DOHH2 (cell line): ENCODE measurements at regions not wholly inside any gene's neighbourhood (a gene's known extent, or its start where the extent isn't known, plus 50 kb on each side); places are given as distances from the start of the nearest gene placed in this dataset.

ENCODE experiments used
- H3F3A ChIP-seq: fragments of 200-600 bp; sonication (generic), shearing (Covaris generic); 2 replicates; pipeline ENCODE4 v1.6.0; 2016; ENCODE audit warnings: antibody characterized with exemption, mild to moderate bottlenecking; ENCODE audit not compliant: control insufficient read depth, insufficient read depth
- H3K27ac ChIP-seq: fragments of 200-600 bp; sonication (generic); 2 replicates; pipeline ENCODE4 v1.5.1; 2014; ENCODE audit warnings: low read depth, mild to moderate bottlenecking, low read length, moderate library complexity
- H3K27me3 ChIP-seq: fragments of 200-600 bp; sonication (generic); 2 replicates; pipeline ENCODE4 v1.6.1; 2014; ENCODE audit warnings: mild to moderate bottlenecking, low read length, mixed read lengths; ENCODE audit not compliant: control insufficient read depth
- H3K36me3 ChIP-seq: fragments of 200-600 bp; sonication (generic); 2 replicates; pipeline ENCODE4 v1.6.1; 2014; ENCODE audit warnings: mild to moderate bottlenecking, low read length, moderate library complexity, mixed read lengths; ENCODE audit not compliant: control insufficient read depth
- H3K4me1 ChIP-seq: fragments of 200-600 bp; sonication (generic); 2 replicates; pipeline ENCODE4 v1.6.1; 2014; ENCODE audit warnings: mild to moderate bottlenecking, low read length, mixed read lengths; ENCODE audit not compliant: control insufficient read depth
- H3K4me2 ChIP-seq: fragments of 200-600 bp; sonication (generic); 2 replicates; pipeline ENCODE4 v1.6.0; 2014; ENCODE audit warnings: mild to moderate bottlenecking, low read length, moderate library complexity
- H3K4me3 ChIP-seq: fragments of 200-600 bp; sonication (generic); 2 replicates; pipeline ENCODE4 v1.5.1; 2014; ENCODE audit warnings: mild to moderate bottlenecking, low read length, mixed read lengths
- H3K79me2 ChIP-seq: fragments of 200-600 bp; sonication (generic); 2 replicates; pipeline ENCODE4 v1.6.1; 2014; ENCODE audit warnings: mild to moderate bottlenecking, low read length, mixed read lengths; ENCODE audit not compliant: control insufficient read depth
- H3K9me2 ChIP-seq: fragments of 200-600 bp; sonication (generic); replicated peaks from 2 replicates; pipeline ENCODE4 v1.6.1; 2014; ENCODE audit warnings: mild to moderate bottlenecking, low read length, mixed read lengths; ENCODE audit not compliant: control insufficient read depth
- H3K9me3 ChIP-seq: fragments of 200-600 bp; sonication (generic); 2 replicates; pipeline ENCODE4 v1.6.1; 2014; ENCODE audit warnings: antibody characterized with exemption, low read length, mixed read lengths; ENCODE audit not compliant: control insufficient read depth, insufficient read depth
- H4K20me1 ChIP-seq: fragments of 200-600 bp; sonication (generic); 2 replicates; pipeline ENCODE4 v1.6.0; 2014; ENCODE audit warnings: low read depth, mild to moderate bottlenecking, antibody characterized with exemption, low read length, moderate library complexity; ENCODE audit not compliant: control insufficient read depth, insufficient read depth
- CTCF ChIP-seq: fragments of 200-600 bp; sonication (generic); IDR thresholded peaks from one replicate; pipeline ENCODE4 v1.5.1; 2014; ENCODE audit warnings: antibody characterized with exemption, mild to moderate bottlenecking, low read depth, low read length; ENCODE audit not compliant: poor library complexity, severe bottlenecking
- EZH2phosphoT487 ChIP-seq: fragments of 200-600 bp; sonication (generic); IDR thresholded peaks from 2 replicates; pipeline ENCODE4 v1.6.1; 2017; ENCODE audit warnings: borderline replicate concordance, mild to moderate bottlenecking, antibody characterized with exemption, low read length, moderate library complexity, mixed read lengths

DNA sequence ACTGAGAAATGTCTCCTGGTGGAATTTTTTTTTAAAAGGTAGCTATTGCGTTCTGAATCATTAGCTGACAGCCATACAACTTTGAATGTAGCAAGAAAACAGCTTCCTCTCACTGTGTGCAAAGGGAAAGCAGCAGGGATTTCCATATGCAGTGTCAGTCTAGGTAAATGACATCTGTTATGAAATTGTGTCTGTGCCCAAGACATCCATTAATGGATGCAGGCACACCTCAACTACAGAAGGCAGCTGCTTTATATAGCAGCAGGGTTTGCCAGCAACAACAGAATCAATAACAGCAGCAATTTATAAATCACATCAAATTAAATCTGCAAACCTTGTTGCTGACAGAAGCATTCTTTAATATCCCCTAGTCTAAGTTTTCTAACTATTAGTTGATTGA, 745.3 kb upstream of the RAG2 start:
- Histone ChIP-seq H3K4me2 (no peak overlapping the region), H3K36me3 (no peaks in the 10 kb centered on the region), H3K4me1 (no peaks in the 10 kb centered on the region), H3K27me3 (no peaks in the 10 kb centered on the region), H3K27ac (no peak overlapping the region), H3K4me3 (no peak overlapping the region), H3K9me2 (no peaks in the 10 kb centered on the region), H3K9me3 (no peaks in the 10 kb centered on the region), H4K20me1 (no peaks in the 10 kb centered on the region), H3F3A (no peaks in the 10 kb centered on the region), H3K79me2 (no peaks in the 10 kb centered on the region)
- TF ChIP-seq CTCF (no peak), EZH2phosphoT487 (no peak)

DNA sequence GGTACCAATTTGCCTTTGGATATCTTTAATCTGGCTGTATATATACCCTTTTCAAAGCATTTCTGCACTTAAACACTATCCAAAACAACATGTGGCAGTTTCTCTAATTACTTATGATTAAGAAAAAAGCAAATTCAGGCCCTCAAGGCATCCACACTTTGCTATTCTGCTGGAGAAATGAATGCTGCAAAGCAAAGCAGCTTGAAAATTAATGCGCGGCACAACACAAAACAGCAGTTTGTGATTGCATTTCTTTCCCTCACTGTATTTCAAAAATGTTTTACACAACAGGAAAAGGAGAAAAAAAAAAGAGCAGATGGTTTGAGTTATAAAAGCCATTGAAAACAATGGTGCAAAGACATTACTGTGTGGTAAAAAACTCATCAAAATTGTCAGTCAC, 738.4 kb upstream of the RAG2 start:
- Histone ChIP-seq H3K36me3 (no peaks in the 10 kb centered on the region), H3K79me2 (no peaks in the 10 kb centered on the region), H3F3A (no peaks in the 10 kb centered on the region), H3K27me3 (no peaks in the 10 kb centered on the region), H3K4me3 (no peak overlapping the region), H3K9me2 (no peaks in the 10 kb centered on the region), H3K4me1 (no peaks in the 10 kb centered on the region), H3K4me2 (no peak overlapping the region), H3K9me3 (no peaks in the 10 kb centered on the region), H3K27ac (no peak overlapping the region), H4K20me1 (no peaks in the 10 kb centered on the region)
- TF ChIP-seq EZH2phosphoT487 (no peak), CTCF (no peak)

DNA sequence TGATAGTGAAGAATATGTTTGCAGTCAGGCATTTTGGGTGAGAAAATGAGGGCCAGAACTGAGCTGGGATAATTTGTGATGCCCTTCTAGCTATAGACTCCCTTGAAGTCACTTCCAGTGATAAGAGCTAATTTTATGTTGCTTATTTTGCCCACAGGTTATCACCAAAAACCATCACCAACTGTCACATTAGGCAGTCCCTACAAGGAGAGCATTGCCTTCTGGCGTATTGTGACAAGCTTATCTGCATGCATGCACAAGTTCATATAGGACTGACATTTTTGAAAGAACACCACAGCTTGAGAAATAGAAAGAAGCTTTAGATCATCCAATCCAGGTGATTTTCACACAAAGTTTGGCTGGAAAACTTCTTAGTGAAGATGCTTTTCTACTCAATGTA, 735.3 kb upstream of the RAG2 start:
- no peaks in the 10 kb centered on the region for H4K20me1 ChIP-seq
- TF ChIP-seq EZH2phosphoT487: no peak
- no peak for TF ChIP-seq CTCF
- H3K36me3 ChIP-seq: no peaks in the 10 kb centered on the region
- H3K79me2 ChIP-seq: no peaks in the 10 kb centered on the region
- no peaks in the 10 kb centered on the region for H3K9me2 ChIP-seq
- H3K27ac ChIP-seq: no peak overlapping the region
- no peaks in the 10 kb centered on the region for H3F3A ChIP-seq
- H3K4me2 ChIP-seq: no peak overlapping the region
- no peak overlapping the region for H3K4me3 ChIP-seq
- no peaks in the 10 kb centered on the region for H3K9me3 ChIP-seq
- H3K27me3 ChIP-seq: no peaks in the 10 kb centered on the region
- H3K4me1 ChIP-seq: no peaks in the 10 kb centered on the region

DNA sequence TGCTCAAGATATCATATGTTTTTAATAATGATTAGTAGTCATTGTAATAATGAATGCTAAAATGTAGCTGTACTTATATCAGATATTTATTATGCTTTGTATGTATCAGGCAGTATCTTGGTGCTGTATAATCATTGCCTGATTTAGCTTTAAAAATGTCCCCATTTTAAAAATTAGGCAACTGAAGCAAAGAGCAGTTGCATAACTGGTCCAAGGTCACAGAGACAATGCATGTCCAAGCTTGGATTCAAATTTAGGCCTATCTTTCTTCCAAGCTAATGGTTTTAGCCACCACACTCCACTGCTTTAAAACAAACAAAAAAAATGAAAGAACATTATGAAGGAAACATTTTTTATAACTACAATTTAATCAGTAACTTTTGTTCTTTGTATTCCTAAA, 725.8 kb upstream of the RAG2 start:
- Histone ChIP-seq H3K36me3 (no peaks in the 10 kb centered on the region), H3K4me2 (no peak overlapping the region), H3K4me1 (no peaks in the 10 kb centered on the region), H3K9me3 (no peaks in the 10 kb centered on the region), H4K20me1 (no peaks in the 10 kb centered on the region), H3K27me3 (no peaks in the 10 kb centered on the region), H3K27ac (no peak overlapping the region), H3K4me3 (no peak overlapping the region), H3F3A (no peaks in the 10 kb centered on the region), H3K9me2 (no peaks in the 10 kb centered on the region), H3K79me2 (no peaks in the 10 kb centered on the region)
- TF ChIP-seq CTCF (no peak), EZH2phosphoT487 (no peak)
